ENCODE measurements at regions not wholly inside any gene's neighbourhood (a gene's known extent, or its start where the extent isn't known, plus 50 kb on each side); places are given as distances from the start of the nearest gene placed in this dataset.
A peak's percentile ranks its signal among the peaks of the same experiment; 100 is the strongest.
"Not testable (repeated sequence)": the region's sequence is repeated elsewhere in the genome, so short reads cannot be mapped to it uniquely, and the experiment has no call there.

DNA sequence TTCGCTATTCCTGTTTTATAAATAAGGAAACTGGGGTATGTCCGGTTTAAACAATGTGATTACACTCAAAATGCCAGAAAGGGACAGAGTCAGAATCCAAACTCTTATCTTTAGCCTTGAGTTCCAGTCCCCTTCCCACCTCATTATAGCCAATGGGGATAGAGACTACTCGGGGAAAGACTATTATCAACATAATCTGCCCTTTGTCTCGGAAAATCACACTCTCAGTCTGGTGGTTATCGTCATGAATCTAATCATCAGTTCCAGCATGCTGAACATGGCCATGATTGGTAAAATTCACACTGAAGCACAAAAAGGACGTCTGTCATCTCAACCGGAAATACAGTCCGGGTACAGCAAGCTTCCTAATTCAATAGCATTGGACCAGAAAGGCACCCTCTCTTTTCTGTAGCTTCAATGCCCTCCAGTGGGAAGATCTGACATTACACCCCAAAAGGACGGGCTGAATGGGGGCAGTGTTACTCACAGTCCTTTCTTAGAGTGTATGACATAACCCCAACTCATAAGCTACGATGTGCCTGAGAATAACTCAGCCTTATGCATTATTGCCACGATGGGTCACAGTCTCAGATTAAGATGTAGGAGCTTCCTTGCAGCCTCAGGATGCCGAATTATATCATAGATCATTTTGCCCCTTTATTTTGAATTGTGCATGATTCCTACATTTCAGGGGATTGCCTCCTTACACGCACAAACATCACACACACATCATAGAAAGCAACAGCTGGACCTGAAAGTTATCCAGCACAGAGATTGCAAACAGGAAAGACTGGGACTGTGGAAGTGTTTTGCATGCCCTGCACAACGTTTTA lies 390.4 kb upstream of the LMCD1 start:
- H3K27ac ChIP-seq = no peak overlapping the region
- peak; percentile 36 for DNase-seq (ENCODE audit: low read depth, low spot score)

DNA sequence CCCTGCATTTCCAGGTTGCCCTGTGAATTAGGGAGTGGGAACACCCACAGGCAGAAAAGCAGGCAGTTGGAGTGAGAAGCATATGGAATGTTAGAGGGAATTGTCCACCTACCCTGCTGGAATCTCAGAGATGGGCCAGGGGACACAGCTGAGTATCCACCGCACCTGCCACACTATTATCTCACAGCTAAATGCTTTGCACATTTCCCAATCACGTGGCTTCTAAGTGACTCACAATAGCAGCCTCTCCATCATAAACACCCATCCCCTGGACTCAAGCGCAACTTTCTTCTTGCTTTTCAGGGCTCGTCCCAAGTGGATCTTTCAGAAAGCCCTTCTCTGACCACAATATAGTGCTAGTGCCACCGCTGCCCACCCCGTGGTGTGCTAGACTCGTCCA lies 389.0 kb upstream of the LMCD1 start:
- H3K27ac ChIP-seq = no peak overlapping the region
- DNase-seq (ENCODE audit: low read depth, low spot score) = no peak

DNA sequence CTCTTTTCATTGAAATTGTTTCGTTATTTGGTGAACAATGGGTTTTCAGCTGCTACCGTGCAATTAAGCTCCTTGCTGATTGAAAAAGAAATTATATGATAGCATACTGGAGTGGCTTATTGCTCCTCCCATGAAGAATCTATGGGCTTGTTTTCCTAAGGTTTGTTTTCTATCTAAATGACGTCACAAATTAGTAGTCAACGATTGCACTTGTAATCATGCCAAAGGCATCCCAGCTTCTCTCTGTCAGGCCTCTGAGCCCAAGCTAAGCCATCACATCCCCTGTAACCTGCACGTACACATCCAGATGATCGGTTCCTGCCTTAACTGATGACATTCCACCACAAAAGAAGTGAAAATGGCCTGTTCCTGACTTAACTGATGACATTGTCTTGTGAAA lies 388.0 kb upstream of the LMCD1 start:
- no peak for DNase-seq (ENCODE audit: low read depth, low spot score)
- no peak overlapping the region for H3K27ac ChIP-seq

DNA sequence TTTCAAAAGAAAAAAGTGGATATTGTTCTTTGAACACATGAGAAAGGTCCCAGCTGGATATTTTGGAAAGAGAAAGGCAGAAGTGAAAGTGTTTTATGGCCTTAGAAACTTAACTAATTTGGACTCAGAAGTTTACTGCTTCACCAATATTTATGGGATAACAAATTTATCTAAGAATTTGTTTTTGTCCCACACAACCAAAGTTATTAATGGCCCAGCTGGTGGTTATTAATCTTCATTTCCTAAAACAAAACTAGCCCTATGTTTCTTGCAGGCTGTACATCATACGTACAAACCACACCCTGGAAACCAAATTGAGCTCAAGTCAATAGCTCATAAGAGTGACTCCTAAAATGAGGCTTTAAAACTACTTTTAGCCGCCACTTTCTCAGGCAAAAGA lies 372.9 kb upstream of the LMCD1 start:
- DNase-seq (ENCODE audit: low read depth, low spot score) = no peak
- no peak overlapping the region for H3K27ac ChIP-seq

DNA sequence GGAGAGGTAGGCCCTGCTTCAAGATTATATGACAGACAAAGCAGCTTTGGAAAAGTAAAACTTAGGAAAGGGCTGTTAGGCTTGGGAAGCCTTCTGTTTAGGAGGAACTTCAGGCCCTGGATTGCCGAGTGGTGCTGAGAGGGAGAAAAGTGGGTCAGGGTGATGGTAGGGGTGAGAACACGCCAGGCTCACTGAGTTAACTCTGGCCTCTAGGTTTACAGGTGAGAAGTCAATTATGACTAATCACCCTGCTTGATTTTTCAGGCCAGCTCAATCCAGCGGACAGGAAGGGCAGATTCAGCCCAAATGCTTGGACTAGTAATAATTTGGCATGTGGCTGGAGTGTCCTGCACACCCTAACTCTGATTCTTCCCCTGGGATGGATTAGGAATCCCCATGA lies 365.1 kb upstream of the LMCD1 start:
- DNase-seq (ENCODE audit: low read depth, low spot score) = no peak
- H3K27ac ChIP-seq = no peak overlapping the region

DNA sequence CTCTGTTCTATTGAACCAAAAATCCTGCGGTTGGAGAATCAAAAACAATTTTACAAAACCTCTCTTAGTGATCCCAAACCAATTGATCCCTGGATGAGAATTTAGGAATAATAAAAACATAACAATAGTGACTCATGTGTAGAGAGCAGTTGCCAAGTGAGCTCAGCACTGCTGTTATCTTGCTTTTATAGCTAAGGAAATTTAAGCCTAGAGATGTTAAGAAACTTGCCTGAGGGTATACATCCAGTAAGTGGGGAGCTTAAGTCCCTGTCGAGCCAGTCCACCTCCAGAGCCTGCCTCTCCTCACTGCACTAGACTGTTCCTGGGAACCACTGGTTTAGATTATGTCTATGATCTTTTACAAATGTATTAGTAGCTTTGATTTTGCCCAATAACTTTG lies 358.4 kb upstream of the LMCD1 start:
- no peak for DNase-seq (ENCODE audit: low read depth, low spot score)
- H3K27ac ChIP-seq = no peak overlapping the region

DNA sequence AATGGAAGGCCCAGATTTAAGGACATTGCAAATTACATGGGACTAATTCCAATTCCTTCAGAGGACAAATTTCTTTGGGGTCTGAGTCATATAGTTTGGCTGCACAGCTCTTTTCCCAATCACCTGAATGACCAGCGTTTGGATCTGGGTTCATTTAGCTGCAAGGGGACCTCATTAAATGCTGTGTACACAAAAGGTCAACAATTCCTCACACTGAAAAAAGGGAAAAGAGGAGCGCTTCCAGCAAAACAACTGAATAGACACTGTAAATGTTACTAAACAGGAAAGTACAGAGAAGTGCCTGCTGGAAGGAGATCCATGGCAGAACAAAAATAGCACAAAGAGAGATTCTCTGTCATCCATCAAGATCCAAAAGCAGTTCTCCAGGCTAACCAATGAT lies 356.0 kb upstream of the LMCD1 start:
- DNase-seq (ENCODE audit: low read depth, low spot score) = no peak
- no peak overlapping the region for H3K27ac ChIP-seq

DNA sequence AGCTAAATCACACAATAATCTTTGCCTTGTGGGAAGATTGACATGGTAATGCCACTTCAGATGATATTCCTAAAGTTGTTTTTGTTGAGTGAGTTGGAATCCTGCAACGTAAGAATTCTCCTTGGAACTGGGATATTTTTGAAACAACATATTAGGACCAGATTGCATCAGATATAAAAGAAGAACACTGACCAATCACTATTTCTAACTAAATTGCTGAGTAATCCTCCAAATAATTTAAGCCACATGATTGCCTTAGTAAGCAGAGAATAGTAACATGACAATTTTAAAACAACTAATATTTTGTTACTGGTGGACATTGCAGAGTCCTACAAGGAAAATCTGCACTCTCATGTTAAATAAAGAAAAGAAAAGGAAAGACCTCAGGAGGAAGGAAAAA lies 353.9 kb upstream of the LMCD1 start:
- no peak for DNase-seq (ENCODE audit: low read depth, low spot score)
- no peak overlapping the region for H3K27ac ChIP-seq

DNA sequence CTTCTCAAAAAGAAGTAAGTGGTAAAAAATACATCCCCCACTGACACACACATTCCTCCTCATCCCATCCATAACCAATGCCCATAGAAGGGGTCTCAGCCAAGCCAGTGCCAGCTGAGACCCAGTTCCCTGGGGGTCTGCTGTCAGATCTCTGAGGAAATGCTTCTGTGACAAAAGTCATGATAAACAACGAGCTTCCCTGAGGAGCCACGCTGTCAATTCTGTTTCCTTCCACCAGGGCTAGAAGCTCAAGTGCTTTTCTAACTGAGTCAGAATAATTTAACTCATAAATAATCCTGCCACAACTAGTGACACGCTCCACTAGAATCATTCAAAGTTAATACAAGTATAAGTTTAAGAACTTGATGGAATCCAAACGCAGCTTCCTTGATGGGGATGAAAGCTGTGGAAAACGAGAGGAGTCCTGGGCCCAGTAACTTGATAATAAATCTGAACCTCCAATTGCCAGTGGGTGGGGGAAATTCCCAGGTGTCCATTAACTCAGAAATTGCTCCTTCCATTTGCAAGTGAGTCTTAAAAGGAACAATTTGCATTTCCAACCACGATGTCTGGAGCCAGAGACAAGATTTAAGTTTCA lies 348.7 kb upstream of the LMCD1 start:
- DNase-seq (ENCODE audit: low read depth, low spot score) = no peak
- H3K27ac ChIP-seq = no peak overlapping the region

DNA sequence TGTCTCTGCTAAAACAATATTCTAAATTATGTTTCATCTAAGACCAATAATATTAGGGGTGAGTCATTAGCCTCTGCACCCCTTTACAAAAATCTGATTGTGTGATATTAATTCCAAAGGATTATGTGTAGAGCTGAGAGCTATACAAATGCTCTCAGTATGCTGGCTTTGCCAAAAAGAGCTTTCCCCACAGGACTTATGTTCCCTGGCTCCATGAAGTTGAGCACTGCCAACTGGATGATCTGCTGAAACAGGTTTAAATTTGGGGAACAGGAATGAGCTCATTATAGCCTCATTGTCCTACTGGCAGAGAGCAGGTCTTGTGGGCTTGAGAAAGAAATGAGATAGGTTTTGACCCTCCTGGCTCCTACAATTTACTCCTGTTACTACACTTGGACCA lies 347.8 kb upstream of the LMCD1 start:
- DNase-seq (ENCODE audit: low read depth, low spot score) = no peak

DNA sequence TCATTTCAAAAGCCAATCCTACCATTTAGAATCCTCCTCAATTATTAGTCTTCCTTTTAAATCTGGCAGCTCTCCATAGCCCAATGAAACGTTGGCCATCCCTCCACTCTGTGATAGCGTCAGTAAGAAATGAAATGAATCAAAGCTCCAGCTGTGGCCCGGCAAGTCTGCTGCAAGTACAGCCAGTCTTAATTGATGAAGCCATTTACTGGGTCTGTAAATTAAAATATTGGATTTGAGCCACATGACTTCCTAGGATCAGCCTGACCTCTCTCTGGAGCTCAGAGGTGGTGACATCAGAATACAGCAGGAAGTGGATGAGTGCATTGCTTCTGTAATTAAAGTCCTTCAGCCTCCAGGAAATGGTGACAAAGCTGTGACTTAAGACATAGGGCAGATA lies 347.0 kb upstream of the LMCD1 start:
- H3K27ac ChIP-seq = no peak overlapping the region
- no peak for DNase-seq (ENCODE audit: low read depth, low spot score)

More for the DNA sequence above, 347.8 kb upstream of the LMCD1 start:
- no peak overlapping the region for H3K27ac ChIP-seq

DNA sequence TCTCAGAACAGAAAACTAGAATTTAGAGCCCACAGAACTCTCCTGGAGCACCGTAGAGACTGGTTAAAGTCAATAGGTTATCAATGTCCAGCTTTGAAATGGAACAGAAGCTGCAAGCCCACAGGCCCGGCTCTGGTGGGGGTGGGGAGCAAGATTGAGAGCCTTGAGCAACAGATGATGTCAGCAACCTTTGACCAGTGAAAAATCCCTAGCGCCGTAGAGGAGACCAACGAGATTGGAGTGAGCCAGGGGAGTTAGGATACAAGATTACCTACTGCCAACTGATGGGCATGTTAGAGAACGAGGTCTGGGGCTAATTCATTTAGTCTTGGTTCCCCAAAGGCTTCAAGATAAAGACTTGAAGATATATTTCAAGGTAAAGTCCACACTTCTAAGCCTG lies 345.5 kb upstream of the LMCD1 start:
- H3K27ac ChIP-seq = no peak overlapping the region
- no peak for DNase-seq (ENCODE audit: low read depth, low spot score)

DNA sequence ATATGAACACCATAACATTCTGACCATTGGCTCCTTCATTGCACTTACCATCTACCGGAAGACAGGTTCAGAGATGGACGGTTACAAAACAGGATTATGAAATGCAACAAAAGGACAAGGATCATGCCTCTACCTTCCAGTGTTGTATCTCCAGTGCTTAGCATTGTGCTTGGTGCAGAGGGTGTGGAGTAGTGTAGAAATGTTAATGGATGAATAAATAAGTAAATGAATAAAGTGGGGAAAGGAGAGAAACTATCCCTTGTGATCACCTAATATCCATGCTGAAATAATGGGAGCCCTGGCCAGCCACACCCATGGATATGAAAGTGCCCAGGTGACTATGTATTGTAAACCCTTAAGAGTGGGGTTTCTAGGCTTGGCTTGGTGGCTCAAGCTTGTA lies 344.8 kb upstream of the LMCD1 start:
- no peak overlapping the region for H3K27ac ChIP-seq
- DNase-seq (ENCODE audit: low read depth, low spot score) = no peak

DNA sequence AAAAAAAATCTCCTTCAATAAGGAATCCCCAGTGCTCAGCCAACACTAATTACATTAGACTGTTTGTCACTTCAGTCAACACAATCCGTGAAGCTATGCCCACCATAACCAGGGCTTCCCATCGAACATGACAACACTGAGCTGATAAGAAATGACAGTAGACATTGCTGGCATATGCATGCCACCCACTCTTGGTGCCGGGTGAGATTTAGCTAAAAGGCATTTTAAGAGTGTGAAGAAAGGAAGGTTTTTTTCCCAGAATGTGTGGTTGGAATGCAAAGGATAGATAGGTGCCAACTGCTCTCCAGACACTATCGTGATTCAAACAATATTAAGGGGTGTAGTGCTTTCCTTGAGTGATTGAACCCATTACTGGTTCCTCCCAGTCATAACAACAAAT lies 344.0 kb upstream of the LMCD1 start:
- H3K27ac ChIP-seq = no peak overlapping the region
- no peak for DNase-seq (ENCODE audit: low read depth, low spot score)

DNA sequence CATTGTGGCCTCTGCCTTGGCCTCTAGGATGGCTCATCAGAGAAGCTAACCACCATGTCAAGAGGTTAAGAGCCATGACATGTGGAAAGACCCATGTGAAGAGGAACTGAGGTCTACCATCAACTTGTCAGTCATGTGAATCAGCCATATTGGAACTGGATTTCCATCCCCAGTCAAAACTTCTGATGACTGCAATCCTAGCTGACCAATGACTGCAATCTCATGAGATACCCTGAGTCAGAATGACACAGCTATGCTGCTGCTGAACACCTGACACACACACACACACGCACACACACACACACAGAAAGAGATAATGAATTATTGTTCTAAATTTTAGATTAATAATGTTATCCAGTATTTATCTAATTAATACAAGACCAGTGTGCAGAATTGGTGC lies 337.5 kb upstream of the LMCD1 start:
- peak overlapping the region; percentile 15 for H3K27ac ChIP-seq
- no peak for DNase-seq (ENCODE audit: low read depth, low spot score)

DNA sequence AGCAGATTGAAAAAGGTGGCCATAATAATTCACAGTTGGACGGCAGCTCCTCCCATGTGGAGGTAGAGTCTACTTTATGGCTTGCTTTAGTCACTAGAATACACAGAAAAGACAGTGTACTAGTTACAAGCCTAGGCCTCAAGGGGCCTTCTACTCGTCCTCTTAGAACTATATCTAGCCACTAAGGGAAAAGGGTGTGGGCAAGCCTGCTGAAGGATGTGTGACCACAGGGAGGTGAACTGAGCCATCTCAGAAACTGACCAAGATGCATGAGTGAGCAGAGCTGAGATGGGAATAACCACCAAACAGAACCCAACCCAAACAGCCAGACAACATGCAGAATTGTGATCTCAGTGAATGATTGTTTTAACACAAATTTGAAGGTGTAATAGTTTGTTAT lies 335.6 kb upstream of the LMCD1 start:
- no peak for DNase-seq (ENCODE audit: low read depth, low spot score)
- no peak overlapping the region for H3K27ac ChIP-seq

DNA sequence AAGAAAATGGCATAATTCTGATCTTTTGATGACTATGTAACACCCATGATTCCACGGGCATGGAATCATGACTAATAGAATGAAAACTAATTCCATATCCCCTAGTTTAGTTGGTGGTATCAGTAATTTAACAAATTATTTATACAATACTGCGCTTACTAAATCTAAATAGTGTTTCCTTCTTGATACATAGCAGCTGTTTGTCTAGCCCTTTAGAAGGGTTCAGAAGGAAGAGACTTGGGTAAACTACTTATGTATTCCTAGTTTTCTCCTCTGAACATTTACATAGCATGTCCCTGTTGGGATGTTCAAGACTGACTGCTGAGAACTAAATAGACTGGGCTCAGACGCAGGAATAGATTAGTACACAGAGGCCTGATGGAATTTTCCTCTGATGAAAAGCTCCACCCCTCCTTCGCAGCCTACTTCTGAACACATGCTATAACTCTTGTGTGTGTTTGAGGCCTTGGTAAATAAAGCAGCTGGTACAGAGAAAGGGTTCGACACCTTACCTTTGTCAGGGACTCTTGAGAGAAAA lies 330.6 kb upstream of the LMCD1 start:
- H3K27ac ChIP-seq = no peak overlapping the region
- DNase-seq (ENCODE audit: low read depth, low spot score) = no peak

DNA sequence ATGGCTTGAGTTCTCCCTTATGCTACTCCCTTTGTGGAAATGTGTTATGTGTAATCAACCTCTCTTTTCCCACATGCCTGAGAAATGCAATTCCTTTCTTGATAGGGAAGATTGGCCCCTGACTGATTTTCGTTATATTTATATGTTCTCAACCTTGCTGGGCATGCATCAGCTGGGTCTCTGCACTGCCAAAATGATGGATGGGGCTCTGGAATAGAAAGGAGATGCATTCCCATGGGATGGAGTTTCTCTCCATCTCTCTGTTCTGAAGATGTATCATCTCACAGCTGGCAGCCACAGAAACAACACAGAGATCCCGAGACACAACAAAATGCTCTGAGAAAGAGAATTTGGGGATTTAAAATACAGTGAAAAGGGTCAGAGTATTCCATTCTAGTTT lies 327.7 kb upstream of the LMCD1 start:
- no peak overlapping the region for H3K27ac ChIP-seq
- no peak for DNase-seq (ENCODE audit: low read depth, low spot score)

DNA sequence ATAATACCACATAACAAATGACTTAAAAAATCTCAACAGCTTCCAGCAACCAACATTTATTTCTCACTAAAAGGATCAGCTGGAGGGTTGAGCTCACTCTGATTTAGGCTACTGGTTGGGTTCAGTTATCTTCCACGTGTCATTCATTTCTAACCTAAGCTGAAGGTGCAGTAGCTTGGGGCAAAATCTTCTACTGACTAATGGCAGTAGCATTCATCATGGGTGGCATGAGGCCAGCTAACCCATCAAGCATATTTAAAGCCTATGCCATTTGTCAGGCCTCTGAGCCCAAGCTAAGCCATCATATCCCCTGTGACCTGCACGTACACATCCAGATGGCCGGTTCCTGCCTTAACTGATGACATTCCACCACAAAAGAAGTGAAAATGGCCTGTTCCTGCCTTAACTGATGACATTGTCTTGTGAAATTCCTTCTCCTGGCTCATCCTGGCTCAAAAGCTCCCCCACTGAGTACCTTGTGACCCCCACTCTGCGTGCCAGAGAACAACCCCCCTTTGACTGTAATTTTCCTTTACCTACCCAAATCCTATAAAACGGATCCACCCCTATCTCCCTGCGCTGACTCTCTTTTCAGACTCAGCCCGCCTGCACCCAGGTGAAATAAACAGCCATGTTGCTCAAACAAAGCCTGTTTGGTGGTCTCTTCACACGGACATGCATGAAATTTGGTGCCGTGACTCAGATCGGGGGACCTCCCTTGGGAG lies 324.7 kb upstream of the LMCD1 start:
- peak; percentile 64 for DNase-seq (ENCODE audit: low read depth, low spot score)
- H3K27ac ChIP-seq = not testable (repeated sequence)

DNA sequence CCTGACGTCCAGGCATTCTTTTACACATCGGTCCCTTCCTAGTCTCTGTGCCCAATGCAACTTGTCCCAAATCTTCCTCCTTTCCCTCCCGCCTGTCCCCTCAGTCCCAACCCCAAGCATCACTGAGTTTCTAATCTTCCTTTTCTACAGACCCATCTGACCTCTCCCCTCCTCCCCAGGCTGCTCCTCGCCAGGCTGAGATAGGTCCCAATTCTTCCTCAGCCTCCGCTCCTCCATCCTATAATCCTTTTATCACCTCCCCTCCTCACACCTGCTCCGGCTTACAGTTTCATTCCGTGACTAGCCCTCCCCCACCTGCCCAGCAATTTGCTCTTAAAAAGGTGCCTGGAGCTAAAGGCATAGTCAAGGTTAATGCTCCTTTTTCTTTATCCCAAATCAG lies 323.1 kb upstream of the LMCD1 start:
- not testable (repeated sequence) for DNase-seq (ENCODE audit: low read depth, low spot score); H3K27ac ChIP-seq

DNA sequence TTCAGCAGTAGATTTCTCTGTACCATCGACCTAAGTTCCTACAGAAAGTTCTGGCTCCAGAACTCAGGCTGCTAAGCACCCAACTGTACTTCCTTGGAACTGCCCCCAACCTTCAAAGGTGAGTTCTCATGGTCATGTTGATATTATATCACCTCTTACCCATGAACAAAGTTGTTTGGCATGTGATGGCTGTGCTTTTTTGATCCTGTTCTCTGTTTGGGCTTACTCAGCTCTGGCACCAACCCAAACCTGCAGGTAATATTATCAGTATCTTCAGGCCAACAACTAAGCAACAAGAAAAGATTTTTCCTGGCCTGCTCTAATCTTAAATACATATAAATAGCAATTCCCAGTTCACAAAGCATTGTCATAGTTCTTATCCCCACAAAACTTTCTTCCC lies 318.7 kb upstream of the LMCD1 start:
- H3K27ac ChIP-seq = no peak overlapping the region
- no peak for DNase-seq (ENCODE audit: low read depth, low spot score)

All from epithelial cell of prostate (primary cell).